Mesenchymal stem cell (in vitro differentiated cells and primary cell): ENCODE measurements at regions not wholly inside any gene's neighbourhood (a gene's known extent, or its start where the extent isn't known, plus 50 kb on each side); places are given as distances from the start of the nearest gene placed in this dataset.

ENCODE experiments used
- DNase-seq: peaks from one replicate; pipeline ENCODE4 v3.0.0-alpha.2; 2013
- H2AFZ ChIP-seq: one replicate; pipeline ENCODE4 v1.6.1; 2013; ENCODE audit warnings: low read depth, mild to moderate bottlenecking, control low read depth, inconsistent platforms, low read length, moderate library complexity
- H2AK5ac ChIP-seq: 2 replicates; pipeline ENCODE4 v1.6.1; 2013; ENCODE audit warnings: low read length, moderate library complexity, mild to moderate bottlenecking, inconsistent platforms; ENCODE audit not compliant: severe bottlenecking
- H2BK120ac ChIP-seq: one replicate; pipeline ENCODE4 v1.6.1; 2013; ENCODE audit warnings: low read depth, mild to moderate bottlenecking, inconsistent platforms, low read length, moderate library complexity
- H2BK12ac ChIP-seq, 2 experiments: one replicate each; pipeline ENCODE4 v1.6.1; 2013; ENCODE audit warnings: inconsistent platforms in 2 of 2, low read length in 2 of 2, mild to moderate bottlenecking in 2 of 2, moderate library complexity in 2 of 2, control low read depth in 1 of 2
- H2BK15ac ChIP-seq: one replicate; pipeline ENCODE4 v1.6.1; 2013; ENCODE audit warnings: mild to moderate bottlenecking, low read depth, inconsistent platforms; ENCODE audit not compliant: poor library complexity, severe bottlenecking
- H2BK5ac ChIP-seq: 2 replicates; pipeline ENCODE4 v1.6.1; 2013; ENCODE audit warnings: low read depth, mild to moderate bottlenecking, low read length, control low read depth, inconsistent platforms; ENCODE audit not compliant: poor library complexity, severe bottlenecking
- H3K14ac ChIP-seq, 2 experiments: one replicate each; pipeline ENCODE4 v1.6.1; 2013; ENCODE audit warnings: inconsistent platforms in 2 of 2, low read length in 2 of 2, control low read depth in 1 of 2, mild to moderate bottlenecking in 1 of 2, moderate library complexity in 1 of 2
- H3K18ac ChIP-seq, 2 experiments: one replicate each; pipeline ENCODE4 v1.6.1; 2013; ENCODE audit warnings: inconsistent platforms in 2 of 2, low read length in 2 of 2, control low read depth in 1 of 2, low read depth in 1 of 2, mild to moderate bottlenecking in 1 of 2
- H3K23ac ChIP-seq, 2 experiments: one replicate each; pipeline ENCODE4 v1.6.1; 2013; ENCODE audit warnings: inconsistent platforms in 2 of 2, low read length in 2 of 2, mild to moderate bottlenecking in 2 of 2, moderate library complexity in 2 of 2, control low read depth in 1 of 2
- H3K27ac ChIP-seq: 2 replicates; pipeline ENCODE4 v1.5.1; 2013; ENCODE audit warnings: mild to moderate bottlenecking, moderate library complexity, low read length, control low read depth, inconsistent platforms; ENCODE audit not compliant: poor library complexity, severe bottlenecking
- H3K27me3 ChIP-seq, 2 experiments: 2 replicates each; pipeline versions ENCODE4 v1.6.1 to v1.7.0; 2013; ENCODE audit warnings: low read length in 2 of 2, mild to moderate bottlenecking in 2 of 2, moderate library complexity in 2 of 2, control low read depth in 1 of 2, inconsistent platforms in 1 of 2; ENCODE audit not compliant: control insufficient read depth in 1 of 2, insufficient read depth in 1 of 2
- H3K36me3 ChIP-seq, 2 experiments: 2 replicates each; pipeline versions ENCODE4 v1.6.1 to v1.7.0; 2013; ENCODE audit warnings: low read length in 2 of 2, control low read depth in 1 of 2, inconsistent platforms in 1 of 2, low read depth in 1 of 2, mild to moderate bottlenecking in 1 of 2; ENCODE audit not compliant: insufficient read depth in 2 of 2, control insufficient read depth in 1 of 2
- H3K4ac ChIP-seq, 2 experiments: one replicate each; pipeline ENCODE4 v1.6.1; 2013; ENCODE audit warnings: inconsistent platforms in 2 of 2, low read length in 2 of 2, mild to moderate bottlenecking in 2 of 2, moderate library complexity in 2 of 2, control low read depth in 1 of 2, low read depth in 1 of 2
- H3K4me1 ChIP-seq: 2 replicates; pipeline ENCODE4 v1.6.1; 2013; ENCODE audit warnings: low read depth, low read length, control low read depth; ENCODE audit not compliant: control insufficient read depth, insufficient read depth
- H3K4me2 ChIP-seq: 2 replicates; pipeline ENCODE4 v1.6.1; 2013; ENCODE audit warnings: low read length, mild to moderate bottlenecking, inconsistent platforms; ENCODE audit not compliant: poor library complexity, severe bottlenecking
- H3K4me3 ChIP-seq, 2 experiments: 2 replicates each; pipeline versions ENCODE4 v1.5.1 to v1.7.0; 2013; ENCODE audit warnings: low read length in 2 of 2, mild to moderate bottlenecking in 2 of 2, control low read depth in 1 of 2, low read depth in 1 of 2; ENCODE audit not compliant: insufficient read depth in 1 of 2
- H3K79me1 ChIP-seq: replicated peaks from 2 replicates; pipeline ENCODE4 v1.6.1; 2013; ENCODE audit warnings: mild to moderate bottlenecking, control low read depth, low read length, inconsistent platforms; ENCODE audit not compliant: poor library complexity, severe bottlenecking
- H3K9ac ChIP-seq: 2 replicates; pipeline ENCODE4 v1.7.0; 2013; ENCODE audit warnings: mild to moderate bottlenecking, low read length, moderate library complexity
- H3K9me3 ChIP-seq: 2 replicates; pipeline ENCODE4 v1.7.0; 2013; ENCODE audit warnings: mild to moderate bottlenecking, low read length; ENCODE audit not compliant: control insufficient read depth
- H4K8ac ChIP-seq: one replicate; pipeline ENCODE4 v1.6.1; 2013; ENCODE audit warnings: inconsistent platforms, mild to moderate bottlenecking, low read length, moderate library complexity
- H4K91ac ChIP-seq: one replicate; pipeline ENCODE4 v1.6.1; 2013; ENCODE audit warnings: mild to moderate bottlenecking, low read length, inconsistent platforms
- WGBS: methylation state at CpG from one replicate; pipeline ENCODE4 v1.1.7; 2013; ENCODE audit warnings: mixed read lengths; 5-methylcytosine and 5-hydroxymethylcytosine counted together

DNA sequence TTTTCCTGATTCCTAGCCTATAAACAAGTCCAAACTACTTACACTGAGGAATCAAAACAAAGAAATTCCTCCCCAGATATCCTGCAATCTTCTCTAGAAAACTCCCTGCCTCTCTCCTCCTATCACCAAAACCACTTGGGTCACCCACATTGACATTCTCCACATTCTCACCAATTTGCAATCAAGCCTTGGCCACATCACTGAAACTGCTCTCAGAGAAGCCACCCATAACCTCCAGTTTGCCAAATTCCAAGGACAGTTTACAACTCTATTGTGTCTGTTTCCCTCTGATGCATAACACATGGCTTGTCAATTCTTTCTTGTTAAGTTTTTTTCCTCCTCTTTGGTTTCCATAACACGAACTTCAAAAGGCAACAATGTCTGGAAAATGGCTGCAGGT is 233.5 kb downstream of the XPNPEP1 start:
- DNase-seq, result no peak
- no peak overlapping the region for H3K27ac ChIP-seq
- H3K4me2 ChIP-seq, result no peak overlapping the region
- H3K9ac ChIP-seq, result no peak overlapping the region
- no peak overlapping the region for H2AK5ac ChIP-seq
- no peaks in the 10 kb centered on the region for H3K79me1 ChIP-seq
- H2AFZ ChIP-seq, result no peak overlapping the region
- no peak overlapping the region for H3K18ac ChIP-seq
- H2BK120ac ChIP-seq, result no peak overlapping the region
- H3K4me3 ChIP-seq, result no peak overlapping the region
- WGBS, result no CpG with 5 or more reads among the region's 1 CpG
- no peak overlapping the region for H4K8ac ChIP-seq
- no peak overlapping the region for H3K23ac ChIP-seq
- no peak overlapping the region for H2BK12ac ChIP-seq
- no peaks in the 10 kb centered on the region for H3K4me1 ChIP-seq
- no peak overlapping the region for H3K4ac ChIP-seq
- H2BK5ac ChIP-seq, result no peak overlapping the region
- H3K27me3 ChIP-seq, result no peaks in the 10 kb centered on the region
- no peak overlapping the region for H4K91ac ChIP-seq
- H3K36me3 ChIP-seq, result no peaks in the 10 kb centered on the region
- no peak overlapping the region for H2BK15ac ChIP-seq
- H3K9me3 ChIP-seq, result peaks cover 9% of the 10 kb centered on the region
- H3K14ac ChIP-seq, result no peak overlapping the region

DNA sequence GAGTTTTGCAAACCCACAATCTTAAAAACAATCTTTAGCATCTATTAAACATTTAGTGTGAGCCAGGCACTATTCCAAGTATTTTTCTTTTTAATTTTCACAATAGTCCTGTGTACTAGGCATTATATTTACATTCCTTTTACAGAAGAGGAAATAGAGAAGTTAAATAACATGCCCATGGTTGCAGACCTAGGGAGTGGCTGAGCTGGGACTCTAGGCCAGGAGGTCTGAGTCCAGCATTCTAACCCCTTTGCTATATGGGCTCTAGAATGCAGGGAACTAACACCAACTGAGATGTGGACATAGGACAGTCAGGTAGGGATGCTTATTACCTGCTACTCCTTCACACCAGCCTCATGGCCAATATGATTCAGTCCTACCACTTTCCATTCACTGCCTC is 243.8 kb downstream of the XPNPEP1 start:
- no peak overlapping the region for H3K4ac ChIP-seq
- no peak for DNase-seq
- no peak overlapping the region for H4K91ac ChIP-seq
- H3K18ac ChIP-seq, result no peak overlapping the region
- no peak overlapping the region for H2BK5ac ChIP-seq
- H3K23ac ChIP-seq, result no peak overlapping the region
- no peaks in the 10 kb centered on the region for H3K9me3 ChIP-seq
- no peak overlapping the region for H2AK5ac ChIP-seq
- no peak overlapping the region for H3K4me2 ChIP-seq
- no peak overlapping the region for H2BK12ac ChIP-seq
- H2BK120ac ChIP-seq, result no peak overlapping the region
- H2BK15ac ChIP-seq, result no peak overlapping the region
- no peak overlapping the region for H3K27ac ChIP-seq
- H3K79me1 ChIP-seq, result no peaks in the 10 kb centered on the region
- no peaks in the 10 kb centered on the region for H3K4me1 ChIP-seq
- H3K4me3 ChIP-seq, result no peak overlapping the region
- H2AFZ ChIP-seq, result no peak overlapping the region
- no peak overlapping the region for H3K14ac ChIP-seq
- H3K36me3 ChIP-seq, result no peaks in the 10 kb centered on the region
- no peaks in the 10 kb centered on the region for H3K27me3 ChIP-seq
- no peak overlapping the region for H4K8ac ChIP-seq
- H3K9ac ChIP-seq, result no peak overlapping the region

DNA sequence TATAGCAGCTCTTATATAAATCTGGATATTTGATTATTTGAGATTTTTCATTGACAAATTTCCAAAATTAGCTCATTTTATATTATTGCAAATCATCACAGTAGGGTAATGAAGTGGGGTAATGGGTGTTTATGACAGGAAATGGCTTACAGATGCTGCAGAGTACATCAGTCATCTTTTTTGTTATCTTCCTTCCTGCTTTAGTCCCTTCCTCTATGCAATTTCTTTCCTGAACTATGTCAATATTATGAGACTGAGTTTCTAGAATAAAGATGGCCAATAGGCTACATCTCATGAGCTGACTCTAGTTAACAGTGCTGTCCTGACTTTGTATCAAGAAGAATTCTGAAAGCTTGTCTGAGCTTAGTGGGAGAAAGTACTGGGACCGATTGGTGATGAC is 244.5 kb downstream of the XPNPEP1 start:
- no peaks in the 10 kb centered on the region for H3K27me3 ChIP-seq
- DNase-seq, result no peak
- no peak overlapping the region for H3K4me3 ChIP-seq
- H3K4me2 ChIP-seq, result no peak overlapping the region
- no peak overlapping the region for H4K8ac ChIP-seq
- H3K23ac ChIP-seq, result no peak overlapping the region
- no peak overlapping the region for H4K91ac ChIP-seq
- H3K27ac ChIP-seq, result no peak overlapping the region
- H3K18ac ChIP-seq, result no peak overlapping the region
- H2BK15ac ChIP-seq, result no peak overlapping the region
- no peak overlapping the region for H2BK12ac ChIP-seq
- no peak overlapping the region for H2AFZ ChIP-seq
- H2BK5ac ChIP-seq, result no peak overlapping the region
- no peak overlapping the region for H3K4ac ChIP-seq
- no peaks in the 10 kb centered on the region for H3K4me1 ChIP-seq
- H2AK5ac ChIP-seq, result no peak overlapping the region
- no peak overlapping the region for H3K9ac ChIP-seq
- no peaks in the 10 kb centered on the region for H3K9me3 ChIP-seq
- no peak overlapping the region for H2BK120ac ChIP-seq
- no peak overlapping the region for H3K14ac ChIP-seq
- no peaks in the 10 kb centered on the region for H3K79me1 ChIP-seq
- no CpG with 5 or more reads among the region's 1 CpG for WGBS
- no peaks in the 10 kb centered on the region for H3K36me3 ChIP-seq

DNA sequence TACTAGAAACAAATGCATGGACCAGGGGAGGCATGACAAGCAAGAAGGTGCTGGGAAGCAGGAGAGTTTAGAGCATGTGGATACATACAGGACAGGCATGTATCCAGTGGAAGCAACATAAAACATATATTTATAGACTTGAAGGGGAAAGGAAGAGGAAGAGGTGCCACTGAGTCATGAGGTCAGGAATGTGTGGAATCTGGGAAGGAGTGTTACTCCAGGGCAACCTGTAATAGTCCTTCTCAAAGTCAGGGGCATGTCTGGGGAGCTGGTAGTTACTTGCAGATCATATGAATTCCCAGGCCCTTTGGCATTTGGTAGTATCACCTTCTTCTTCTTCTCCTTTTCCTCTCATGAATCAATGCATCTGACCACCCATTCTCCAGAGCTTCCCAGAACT is 246.6 kb downstream of the XPNPEP1 start:
- Histone ChIP-seq H2BK5ac (no peak overlapping the region), H3K9me3 (no peaks in the 10 kb centered on the region), H4K91ac (no peak overlapping the region), H3K27me3 (no peaks in the 10 kb centered on the region), H3K4me1 (no peaks in the 10 kb centered on the region), H2BK15ac (no peak overlapping the region), H2BK12ac (no peak overlapping the region), H4K8ac (no peak overlapping the region), H3K9ac (no peak overlapping the region), H3K79me1 (no peaks in the 10 kb centered on the region), H3K18ac (no peak overlapping the region), H3K4ac (no peak overlapping the region), H3K27ac (no peak overlapping the region), H3K14ac (no peak overlapping the region), H3K4me3 (no peak overlapping the region), H3K4me2 (no peak overlapping the region), H2BK120ac (no peak overlapping the region), H2AK5ac (no peak overlapping the region), H2AFZ (no peak overlapping the region), H3K36me3 (no peaks in the 10 kb centered on the region), H3K23ac (no peak overlapping the region)
- no peak for DNase-seq
